GM12878 (cell line): ENCODE measurements at regions not wholly inside any gene's neighbourhood (a gene's known extent, or its start where the extent isn't known, plus 50 kb on each side); places are given as distances from the start of the nearest gene placed in this dataset.

Source experiments
- ATAC-seq: fragments of 200-7000 bp; cut with Tn5 transposase; 3 replicates; pipeline ENCODE4 v1.9.1; 2020; ENCODE audit warnings: mild to moderate bottlenecking, moderate library complexity
- BruUV-seq: library from RNA; stranded (reverse); fragments of 400-500 nt; replicated peaks from 2 replicates; lab custom pipeline; 2021; lab: Mats Ljungman, UMichigan
- CTCF ChIA-PET: fragments of 300-600 bp; sonication (Branson Sonifier 250); formaldehyde crosslinking; extraction: SDS; loops from one replicate; lab custom pipeline; 2021; ENCODE audit warnings: inconsistent platforms; lab: Yijun Ruan, JAX
- POLR2A ChIA-PET: fragments of 350-600 bp; formaldehyde crosslinking; extraction: SDS; loops from one replicate; lab custom pipeline; 2021; ENCODE audit warnings: inconsistent platforms; lab: Charles Lee
- RAD21 ChIA-PET: fragments of 300-600 bp; sonication (Branson Sonifier 250); formaldehyde crosslinking; loops from one replicate; lab custom pipeline; 2023; ENCODE audit warnings: antibody characterized with exemption; ENCODE audit not compliant: unreplicated experiment; lab: Charles Lee
- SMC1A ChIA-PET: fragments of 300-600 bp; sonication (Branson Sonifier 250); formaldehyde crosslinking; loops from one replicate; lab custom pipeline; 2023; ENCODE audit not compliant: unreplicated experiment, uncharacterized antibody; lab: Charles Lee
- DNase-seq: peaks from one replicate; pipeline ENCODE4 v3.0.0-alpha.2; 2011; ENCODE audit warnings: low read depth, low spot score
- FAIRE-seq: peaks from 3 replicates; lab custom pipeline; 2011; peaks lifted over from hg19 to GRCh38; lab: Jason Lieb, UNC
- H2AFZ ChIP-seq: 2 replicates; pipeline ENCODE4 v1.6.0; 2011; ENCODE audit warnings: low read depth, low read length, control low read depth; ENCODE audit not compliant: control insufficient read depth
- H3K27ac ChIP-seq: 2 replicates; pipeline ENCODE4 v1.5.1; 2011; ENCODE audit warnings: control low read depth; ENCODE audit not compliant: control insufficient read depth, insufficient read depth
- H3K27me3 ChIP-seq, 2 experiments: replicated peaks in 1 of 2; 2 replicates each; pipeline versions ENCODE4 v1.6.0 to v1.6.1; 2011; ENCODE audit warnings: low read length in 1 of 2; ENCODE audit not compliant: control insufficient read depth in 2 of 2, insufficient read depth in 2 of 2
- H3K36me3 ChIP-seq, 2 experiments: 2 replicates each; pipeline ENCODE4 v1.5.1; 2011; ENCODE audit warnings: low read length in 1 of 2; ENCODE audit not compliant: control insufficient read depth in 2 of 2, insufficient read depth in 2 of 2
- H3K4me1 ChIP-seq: 2 replicates; pipeline ENCODE4 v1.6.1; 2011; ENCODE audit warnings: mild to moderate bottlenecking, low read length, moderate library complexity, mixed read lengths; ENCODE audit not compliant: control insufficient read depth, insufficient read depth
- H3K4me2 ChIP-seq: 2 replicates; pipeline ENCODE4 v1.6.0; 2011; ENCODE audit warnings: control low read depth; ENCODE audit not compliant: control insufficient read depth, insufficient read depth
- H3K4me3 ChIP-seq: fragments of 200-600 bp; sonication (generic); 2 replicates; pipeline ENCODE4 v1.5.1; 2016
- H3K79me2 ChIP-seq: 2 replicates; pipeline ENCODE4 v1.6.0; 2011; ENCODE audit warnings: low read length; ENCODE audit not compliant: control insufficient read depth, insufficient read depth
- H3K9ac ChIP-seq: 2 replicates; pipeline ENCODE4 v1.8.0; 2011; ENCODE audit warnings: low read length, control low read depth, mixed read lengths; ENCODE audit not compliant: control insufficient read depth, insufficient read depth
- H3K9me3 ChIP-seq: replicated peaks from 3 replicates; pipeline ENCODE4 v1.5.1; 2011; ENCODE audit warnings: mild to moderate bottlenecking, low read length; ENCODE audit not compliant: control insufficient read depth, insufficient read depth
- H4K20me1 ChIP-seq: 2 replicates; pipeline ENCODE4 v1.6.0; 2011; ENCODE audit not compliant: control insufficient read depth, insufficient read depth
- ETV6 ChIP-seq, 2 experiments: fragments of 450-650 bp in 1 of 2; IDR thresholded peaks in 1 of 2; conservative IDR thresholded peaks in 1 of 2; 2 replicates each; pipeline ENCODE4 v1.6.1; 2014; ENCODE audit warnings: antibody characterized with exemption in 1 of 2, borderline replicate concordance in 1 of 2, low read depth in 1 of 2, mild to moderate bottlenecking in 1 of 2, moderate library complexity in 1 of 2
- MEF2B ChIP-seq: fragments of 450-650 bp; IDR thresholded peaks from 2 replicates; pipeline ENCODE4 v1.6.1; 2018; ENCODE audit warnings: mild to moderate bottlenecking, moderate library complexity; ENCODE audit not compliant: partially characterized antibody, poor library complexity, severe bottlenecking
- PML ChIP-seq: IDR thresholded peaks from 2 replicates; pipeline ENCODE4 v1.6.1; 2012; ENCODE audit warnings: low read length, inconsistent platforms
- RBBP5 ChIP-seq: fragments of 200-600 bp; sonication (generic); conservative IDR thresholded peaks from 2 replicates; pipeline ENCODE4 v1.6.1; 2016
- SIN3A ChIP-seq: IDR thresholded peaks from 2 replicates; pipeline ENCODE4 v1.6.1; 2012; ENCODE audit warnings: low read depth, low read length, improper control_type of control experiment
- SPI1 ChIP-seq: IDR thresholded peaks from 2 replicates; pipeline ENCODE4 v1.6.1; 2011; ENCODE audit warnings: low read depth, mild to moderate bottlenecking, low read length, moderate library complexity, borderline replicate concordance; ENCODE audit not compliant: insufficient read depth
- TCF3 ChIP-seq: IDR thresholded peaks from 2 replicates; pipeline ENCODE4 v1.6.1; 2012; ENCODE audit warnings: low read depth, mild to moderate bottlenecking, low read length, borderline replicate concordance; ENCODE audit not compliant: insufficient read depth
- WGBS: methylation state at CpG from one replicate; pipeline ENCODE4 v1.1.6; 2016; ENCODE audit warnings: low lambda C conversion rate; ENCODE audit not compliant: insufficient replicate concordance, insufficient coverage; ENCODE audit errors: missing lambda C conversion rate; 5-methylcytosine and 5-hydroxymethylcytosine counted together
- in situ Hi-C: fragments of 300-500 bp; cut with MboI; formaldehyde crosslinking; loops from 9 replicates; pipeline ENCODE4 v1.14.3; 2018; ENCODE audit warnings: mixed read lengths
- intact Hi-C: fragments of 100-400 bp; cut with micrococcal nuclease; formaldehyde crosslinking; loops from one replicate; pipeline ENCODE4 v1.14.2; 2022; ENCODE audit not compliant: unreplicated experiment
- TF ChIP-seq, protein P1 (sequence below): fragments of 450-650 bp; IDR thresholded peaks from 2 replicates; pipeline ENCODE4 v1.6.1; 2018; ENCODE audit warnings: mild to moderate bottlenecking, low read depth, moderate library complexity; ENCODE audit not compliant: partially characterized antibody

DNA sequence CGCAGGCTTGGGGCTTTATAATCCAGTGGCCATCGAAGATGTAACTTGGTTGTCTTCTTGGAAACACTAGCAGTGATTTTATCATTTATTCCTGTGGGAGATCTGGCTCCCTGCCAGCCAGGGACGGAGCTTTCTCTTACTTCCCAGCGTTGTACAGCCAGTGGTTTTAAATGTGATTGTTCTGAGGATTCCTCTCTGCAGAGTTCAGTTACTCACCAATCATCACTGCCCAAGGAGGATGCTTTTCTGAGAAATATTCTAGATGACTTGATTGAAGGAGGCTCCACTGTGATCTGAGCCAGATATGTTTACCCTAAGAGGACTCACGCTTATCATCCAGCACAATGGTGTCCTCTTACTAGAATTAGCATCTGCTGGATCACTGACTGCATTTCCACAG, 744.3 kb downstream of the RNF144A start:
- H3K36me3 ChIP-seq = no peaks in the 10 kb centered on the region
- in situ Hi-C loops (no loop called here), intact Hi-C loops (no loop called here)
- RAD21 ChIA-PET = interaction anchor here (1.2 kb wide), 1 partner anchor 224 kb away, joined by 3 read pairs; no protein-coding TSS in a partner anchor
- FAIRE-seq (no peak), DNase-seq (no peak), ATAC-seq (no peak)
- H3K79me2 ChIP-seq = no peaks in the 10 kb centered on the region
- no peaks in the 10 kb centered on the region for H4K20me1 ChIP-seq
- H3K4me2 ChIP-seq = no peak overlapping the region
- no peak overlapping the region for H2AFZ ChIP-seq
- no peaks in the 10 kb centered on the region for H3K27me3 ChIP-seq
- BruUV-seq = no TSS peak
- no peak overlapping the region for H3K4me3 ChIP-seq
- H3K9ac ChIP-seq = no peak overlapping the region
- TF ChIP-seq ETV6 (conservative IDR thresholded peaks at IDR 0.05 in 1 of 2, IDR thresholded peaks at IDR 0.05 in 1 of 2; ENCODE audit: borderline replicate concordance in 1 of 2, low read depth in 1 of 2) (no peak), PML (no peak), SIN3A (no peak), TCF3 (no peak), MEF2B (no peak), RBBP5 (no peak), SPI1 (no peak)
- TF ChIP-seq, protein P1, sequence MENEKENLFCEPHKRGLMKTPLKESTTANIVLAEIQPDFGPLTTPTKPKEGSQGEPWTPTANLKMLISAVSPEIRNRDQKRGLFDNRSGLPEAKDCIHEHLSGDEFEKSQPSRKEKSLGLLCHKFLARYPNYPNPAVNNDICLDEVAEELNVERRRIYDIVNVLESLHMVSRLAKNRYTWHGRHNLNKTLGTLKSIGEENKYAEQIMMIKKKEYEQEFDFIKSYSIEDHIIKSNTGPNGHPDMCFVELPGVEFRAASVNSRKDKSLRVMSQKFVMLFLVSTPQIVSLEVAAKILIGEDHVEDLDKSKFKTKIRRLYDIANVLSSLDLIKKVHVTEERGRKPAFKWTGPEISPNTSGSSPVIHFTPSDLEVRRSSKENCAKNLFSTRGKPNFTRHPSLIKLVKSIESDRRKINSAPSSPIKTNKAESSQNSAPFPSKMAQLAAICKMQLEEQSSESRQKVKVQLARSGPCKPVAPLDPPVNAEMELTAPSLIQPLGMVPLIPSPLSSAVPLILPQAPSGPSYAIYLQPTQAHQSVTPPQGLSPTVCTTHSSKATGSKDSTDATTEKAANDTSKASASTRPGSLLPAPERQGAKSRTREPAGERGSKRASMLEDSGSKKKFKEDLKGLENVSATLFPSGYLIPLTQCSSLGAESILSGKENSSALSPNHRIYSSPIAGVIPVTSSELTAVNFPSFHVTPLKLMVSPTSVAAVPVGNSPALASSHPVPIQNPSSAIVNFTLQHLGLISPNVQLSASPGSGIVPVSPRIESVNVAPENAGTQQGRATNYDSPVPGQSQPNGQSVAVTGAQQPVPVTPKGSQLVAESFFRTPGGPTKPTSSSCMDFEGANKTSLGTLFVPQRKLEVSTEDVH = no peak
- 5% methylated on average over 5 of the region's 5 CpGs for WGBS
- H3K27ac ChIP-seq = no peak overlapping the region
- SMC1A ChIA-PET = no interaction called here
- H3K9me3 ChIP-seq = no peaks in the 10 kb centered on the region; the same call in 2 of the 3 replicates
- POLR2A ChIA-PET = no interaction called here
- CTCF ChIA-PET = no interaction called here
- H3K4me1 ChIP-seq = peaks cover 4% of the 10 kb centered on the region; the same call in 1 of the 2 replicates
